ENCODE measurements at regions not wholly inside any gene's neighbourhood (a gene's known extent, or its start where the extent isn't known, plus 50 kb on each side); places are given as distances from the start of the nearest gene placed in this dataset.

DNA sequence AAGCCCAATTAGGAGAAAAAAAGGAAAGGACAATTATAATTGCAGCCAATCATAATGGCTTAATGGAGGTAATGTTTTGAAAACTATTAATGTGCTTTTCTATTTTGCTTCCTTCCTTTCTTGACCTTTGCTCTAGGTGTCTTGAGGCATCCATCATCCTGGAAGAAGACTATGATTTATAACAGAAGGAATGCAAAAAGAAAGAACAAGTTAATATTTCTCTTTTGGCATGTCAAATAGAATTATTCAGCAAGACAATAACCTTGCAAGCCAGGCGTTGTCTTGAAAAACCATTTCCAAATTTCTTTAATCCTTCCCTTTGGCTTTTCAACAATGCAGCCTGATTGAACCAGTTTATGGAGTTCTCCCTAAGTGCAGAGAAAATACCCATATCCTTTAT is 107.7 kb upstream of the USP24 start:
- H3K4me3 ChIP-seq (ENCODE audit: low read depth, low read length), result no peak overlapping the region
- TF ChIP-seq, protein P1, sequence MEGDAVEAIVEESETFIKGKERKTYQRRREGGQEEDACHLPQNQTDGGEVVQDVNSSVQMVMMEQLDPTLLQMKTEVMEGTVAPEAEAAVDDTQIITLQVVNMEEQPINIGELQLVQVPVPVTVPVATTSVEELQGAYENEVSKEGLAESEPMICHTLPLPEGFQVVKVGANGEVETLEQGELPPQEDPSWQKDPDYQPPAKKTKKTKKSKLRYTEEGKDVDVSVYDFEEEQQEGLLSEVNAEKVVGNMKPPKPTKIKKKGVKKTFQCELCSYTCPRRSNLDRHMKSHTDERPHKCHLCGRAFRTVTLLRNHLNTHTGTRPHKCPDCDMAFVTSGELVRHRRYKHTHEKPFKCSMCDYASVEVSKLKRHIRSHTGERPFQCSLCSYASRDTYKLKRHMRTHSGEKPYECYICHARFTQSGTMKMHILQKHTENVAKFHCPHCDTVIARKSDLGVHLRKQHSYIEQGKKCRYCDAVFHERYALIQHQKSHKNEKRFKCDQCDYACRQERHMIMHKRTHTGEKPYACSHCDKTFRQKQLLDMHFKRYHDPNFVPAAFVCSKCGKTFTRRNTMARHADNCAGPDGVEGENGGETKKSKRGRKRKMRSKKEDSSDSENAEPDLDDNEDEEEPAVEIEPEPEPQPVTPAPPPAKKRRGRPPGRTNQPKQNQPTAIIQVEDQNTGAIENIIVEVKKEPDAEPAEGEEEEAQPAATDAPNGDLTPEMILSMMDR (IDR thresholded peaks at IDR 0.05; ENCODE audit: borderline replicate concordance, insufficient read depth, low read depth, low read length), result no peak

DNA sequence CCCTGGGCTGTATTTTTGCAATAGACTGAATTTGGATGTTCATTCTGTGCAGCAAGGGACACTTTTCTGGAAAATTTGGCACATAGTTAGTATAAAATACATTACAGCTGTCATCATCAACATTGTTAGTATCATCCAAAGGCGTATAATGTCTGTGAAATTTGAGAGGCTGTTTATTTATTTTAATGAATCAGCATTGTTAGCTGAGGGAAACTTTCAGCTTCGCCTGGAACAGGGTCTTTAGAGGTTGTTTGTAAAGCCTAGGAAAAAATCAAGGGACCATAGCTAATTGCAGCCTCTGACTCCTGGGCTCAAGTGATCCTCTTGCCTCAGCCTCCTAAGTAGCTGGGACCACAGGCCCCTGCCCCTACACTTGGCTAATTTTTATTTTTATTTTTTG is 106.8 kb upstream of the USP24 start:
- no peak overlapping the region for H3K4me3 ChIP-seq (ENCODE audit: low read depth, low read length)
- TF ChIP-seq, protein P1 (IDR thresholded peaks at IDR 0.05; ENCODE audit: borderline replicate concordance, insufficient read depth, low read depth, low read length), result no peak

DNA sequence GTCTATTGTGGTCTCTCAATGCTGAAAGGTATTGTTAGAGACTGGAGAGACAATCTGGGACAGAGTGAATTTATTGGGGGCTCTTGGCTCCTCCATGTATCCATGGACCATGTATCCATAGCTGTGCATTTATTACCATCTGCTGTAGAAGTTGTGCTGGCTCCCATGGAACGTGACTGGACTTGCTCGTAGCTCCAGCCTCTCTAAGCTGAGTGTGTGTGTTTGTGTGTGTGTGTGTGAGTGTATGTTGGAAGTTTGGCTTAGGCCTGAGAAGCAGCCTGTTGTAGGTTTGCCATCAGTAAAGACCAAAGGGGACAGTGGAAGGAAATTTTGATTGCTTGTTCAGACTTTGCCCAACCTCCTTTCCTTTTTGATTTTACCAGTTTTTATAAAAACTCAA is 105.7 kb upstream of the USP24 start:
- TF ChIP-seq, protein P1 (IDR thresholded peaks at IDR 0.05; ENCODE audit: borderline replicate concordance, insufficient read depth, low read depth, low read length), result no peak

DNA sequence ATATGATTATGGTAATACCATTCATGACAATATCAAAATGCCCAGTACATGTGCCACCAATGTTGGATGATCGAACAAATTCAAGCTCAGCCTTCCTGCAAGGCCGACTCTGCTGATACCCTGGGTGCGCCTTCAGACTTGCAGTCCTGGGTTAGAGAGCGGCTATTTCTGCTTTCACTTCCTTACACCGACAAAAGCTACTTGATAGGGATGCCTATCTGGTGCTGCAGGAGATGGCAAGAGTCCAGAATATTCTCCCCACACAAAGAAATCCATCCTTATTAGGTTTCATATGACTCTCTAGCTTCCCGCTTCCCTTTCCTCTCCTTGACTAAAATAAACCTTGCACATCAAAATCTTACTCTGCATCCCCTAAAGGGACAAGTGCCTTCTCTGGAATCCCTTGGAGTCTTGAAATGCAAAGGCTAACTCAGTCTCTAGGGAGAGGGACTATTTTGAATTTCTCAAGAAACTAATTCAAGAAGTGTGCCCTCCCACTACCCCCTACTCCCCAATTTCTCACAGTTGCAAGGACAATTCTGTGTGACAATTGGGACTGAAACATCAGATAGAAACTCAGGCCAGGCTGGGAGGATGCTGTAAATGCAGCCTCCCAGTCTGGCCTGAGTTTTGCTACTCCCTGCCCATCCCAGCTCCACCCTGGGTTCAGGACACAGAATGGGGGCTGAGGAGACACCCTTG is 103.1 kb upstream of the USP24 start:
- TF ChIP-seq, protein P1 (IDR thresholded peaks at IDR 0.05; ENCODE audit: borderline replicate concordance, insufficient read depth, low read depth, low read length), result no peak
- H3K4me3 ChIP-seq (ENCODE audit: low read depth, low read length), result no peak overlapping the region

More for the DNA sequence above, 105.7 kb upstream of the USP24 start:
- no peak overlapping the region for H3K4me3 ChIP-seq (ENCODE audit: low read depth, low read length)

DNA sequence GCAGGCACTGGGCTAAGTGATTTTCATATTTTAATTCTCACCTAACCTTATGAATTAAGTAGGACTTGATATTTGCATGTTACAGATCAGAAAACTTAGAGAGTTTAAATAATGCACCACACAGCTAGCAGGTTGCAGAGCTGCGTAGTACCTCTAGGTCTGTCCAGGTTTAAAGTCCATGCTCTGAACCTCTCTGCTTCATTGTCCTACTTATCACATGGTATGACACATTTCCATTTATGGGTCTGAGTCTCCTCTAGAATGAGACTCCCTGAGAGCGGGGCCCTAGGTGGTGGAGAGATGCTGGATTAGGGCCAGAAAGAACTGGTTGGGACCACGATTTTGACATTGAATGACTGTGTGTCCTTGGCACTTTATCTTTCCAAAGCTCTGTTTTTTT is 102.5 kb upstream of the USP24 start:
- no peak overlapping the region for H3K4me3 ChIP-seq (ENCODE audit: low read depth, low read length)
- TF ChIP-seq, protein P1 (IDR thresholded peaks at IDR 0.05; ENCODE audit: borderline replicate concordance, insufficient read depth, low read depth, low read length), result no peak

DNA sequence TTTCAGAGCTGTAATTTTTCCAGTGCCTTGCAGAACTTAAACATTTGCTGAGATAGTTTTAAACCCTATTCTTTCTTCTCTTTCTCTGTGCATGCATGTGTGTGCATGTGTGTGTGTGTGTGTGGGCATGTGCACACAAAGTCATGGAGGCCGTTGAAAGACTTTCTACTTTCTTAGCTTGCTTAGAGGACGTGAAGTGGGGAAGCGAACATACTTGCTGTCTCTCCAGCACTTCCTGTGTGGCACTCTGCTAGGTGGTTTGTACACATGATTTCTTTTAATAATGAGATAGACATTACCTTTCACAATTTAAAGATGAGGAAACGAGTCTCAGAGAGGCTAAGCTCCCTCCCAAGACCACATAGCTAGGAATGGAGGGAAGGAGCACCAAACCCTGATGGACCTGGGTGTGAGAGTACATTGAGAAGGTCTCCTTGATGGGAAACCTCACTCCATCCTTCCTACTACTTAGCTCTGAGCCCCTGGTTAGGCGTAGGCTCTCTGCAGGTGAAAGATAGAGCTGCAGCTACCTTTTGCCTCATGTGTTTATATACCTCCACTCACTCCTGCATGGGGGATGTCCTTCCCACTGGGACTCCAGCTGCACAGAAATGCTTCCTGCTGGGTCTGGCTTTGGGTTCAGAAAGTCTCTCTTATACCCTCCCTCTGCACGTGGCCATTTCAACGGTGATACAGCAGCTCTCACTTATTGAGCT is 101.9 kb upstream of the USP24 start:
- no peak overlapping the region for H3K4me3 ChIP-seq (ENCODE audit: low read depth, low read length)
- TF ChIP-seq, protein P1 (IDR thresholded peaks at IDR 0.05; ENCODE audit: borderline replicate concordance, insufficient read depth, low read depth, low read length), result no peak

DNA sequence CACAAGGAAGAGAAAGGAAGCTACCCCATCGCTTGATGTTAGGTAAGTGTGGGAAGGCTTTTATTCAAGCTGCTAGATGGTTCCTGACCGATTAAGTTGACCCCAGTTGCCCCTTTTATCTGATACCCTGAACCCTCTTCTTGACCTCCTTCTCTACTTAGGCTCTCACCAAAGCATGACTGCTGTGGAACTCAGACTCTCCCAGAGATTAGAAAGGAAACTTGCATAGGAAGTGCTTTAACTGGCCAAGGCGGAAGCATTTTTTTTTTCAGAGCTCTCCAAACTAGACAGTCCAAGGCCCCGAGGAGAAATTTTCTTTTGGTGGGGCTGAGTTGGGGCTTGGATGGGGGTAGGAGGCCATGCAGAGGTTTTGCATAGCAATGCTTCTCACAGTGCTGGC is 101.3 kb upstream of the USP24 start:
- no peak overlapping the region for H3K4me3 ChIP-seq (ENCODE audit: low read depth, low read length)
- TF ChIP-seq, protein P1 (IDR thresholded peaks at IDR 0.05; ENCODE audit: borderline replicate concordance, insufficient read depth, low read depth, low read length), result no peak

All from GM12875 (cell line).